ENCODE measurements at regions not wholly inside any gene's neighbourhood (a gene's known extent, or its start where the extent isn't known, plus 50 kb on each side); places are given as distances from the start of the nearest gene placed in this dataset.

- Mint-ChIP-seq H3K4me3 (ENCODE audit: unreplicated experiment) (no peak overlapping the region), H3K27ac (ENCODE audit: unreplicated experiment) (no peak overlapping the region), H3K36me3 (ENCODE audit: low read depth, unreplicated experiment) (no peaks in the 10 kb centered on the region), H3K9me3 (ENCODE audit: unreplicated experiment) (peaks cover 3% of the 10 kb centered on the region), H3K4me1 (ENCODE audit: low read depth, unreplicated experiment) (no peaks in the 10 kb centered on the region), H3K27me3 (ENCODE audit: low read depth, unreplicated experiment) (no peaks in the 10 kb centered on the region)
- H3K79me2 ChIP-seq (ENCODE audit: insufficient read depth, low read length): no peaks in the 10 kb centered on the region
- no peaks in the 10 kb centered on the region for H3K27me3 ChIP-seq (ENCODE audit: insufficient read depth, low read length)
- no peak overlapping the region for H3K27ac ChIP-seq (ENCODE audit: low read depth, low read length)
- no peak overlapping the region for H3K9ac ChIP-seq (ENCODE audit: low read length)
- no peaks in the 10 kb centered on the region for H3K36me3 ChIP-seq (ENCODE audit: insufficient read depth, low read length)
- no peak overlapping the region for H3K4me3 ChIP-seq (ENCODE audit: insufficient read depth, low read depth, low read length)
- DNase-seq (ENCODE audit: low read depth) (no peak), FAIRE-seq (no peak)
- no peak overlapping the region for H2AFZ ChIP-seq (ENCODE audit: low read depth, low read length)
- no peaks in the 10 kb centered on the region for H3K4me1 ChIP-seq (ENCODE audit: insufficient read depth, low read length)
- H4K20me1 ChIP-seq (ENCODE audit: insufficient read depth, low read length): no peaks in the 10 kb centered on the region
- no peaks in the 10 kb centered on the region for H3K9me3 ChIP-seq (ENCODE audit: insufficient read depth, low read depth, low read length)
- no peak for TF ChIP-seq CTCF (IDR thresholded peaks at IDR 0.05; ENCODE audit: insufficient read depth, low read depth, low read length)
- TF ChIP-seq EZH2 (IDR thresholded peaks at IDR 0.05; ENCODE audit: insufficient read depth, low read length): no peak
- H3K4me2 ChIP-seq (ENCODE audit: low read length): no peak overlapping the region
These were observed 361.1 kb upstream of the CCDC179 start for GRCh38 chr11:23221366-23221765.

DNA sequence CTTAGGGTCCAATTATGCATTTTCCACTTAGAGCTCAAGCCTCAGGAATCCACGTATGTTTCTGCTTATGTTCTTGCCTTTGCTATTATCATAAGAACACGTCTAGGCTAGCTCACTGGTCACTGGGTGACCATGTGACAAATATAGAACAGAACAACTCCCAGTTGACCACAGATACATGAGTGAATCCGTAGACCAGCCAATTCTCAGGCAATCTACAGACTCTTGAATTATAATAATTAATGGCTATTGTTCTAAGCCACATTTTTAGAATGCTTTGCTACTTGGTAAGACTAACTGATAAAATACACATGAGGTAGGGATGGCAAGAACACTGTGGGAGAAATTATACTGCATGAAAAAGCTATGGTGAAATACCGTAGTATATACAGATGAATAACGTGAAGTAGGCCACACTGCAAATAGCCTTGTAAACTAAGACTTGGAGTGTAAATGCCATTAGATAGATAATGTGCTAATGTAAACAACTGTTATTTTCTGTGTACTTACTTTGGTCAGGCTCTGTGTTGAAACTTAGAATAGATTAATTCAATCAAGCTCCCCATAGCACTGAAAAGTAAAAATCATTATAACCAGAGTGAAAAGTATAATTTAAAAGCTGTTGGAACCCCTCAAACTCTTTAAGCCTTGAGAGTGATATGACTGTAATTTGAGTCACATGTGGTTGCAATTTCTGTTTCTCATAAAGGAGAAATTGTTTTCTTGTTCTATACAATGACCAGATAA, 366.2 kb upstream of the CCDC179 start:
- peaks cover 2% of the 10 kb centered on the region for H3K27me3 Mint-ChIP-seq (ENCODE audit: low read depth, unreplicated experiment)
- Histone ChIP-seq H3K9me3 (ENCODE audit: insufficient read depth, low read depth, low read length) (no peaks in the 10 kb centered on the region), H3K4me2 (ENCODE audit: low read length) (no peak overlapping the region), H4K20me1 (ENCODE audit: insufficient read depth, low read length) (no peaks in the 10 kb centered on the region), H3K4me1 (ENCODE audit: insufficient read depth, low read length) (no peaks in the 10 kb centered on the region), H2AFZ (ENCODE audit: low read depth, low read length) (no peak overlapping the region), H3K27ac (ENCODE audit: low read depth, low read length) (no peak overlapping the region), H3K9ac (ENCODE audit: low read length) (no peak overlapping the region), H3K27me3 (ENCODE audit: insufficient read depth, low read length) (no peaks in the 10 kb centered on the region), H3K79me2 (ENCODE audit: insufficient read depth, low read length) (no peaks in the 10 kb centered on the region), H3K36me3 (ENCODE audit: insufficient read depth, low read length) (no peaks in the 10 kb centered on the region), H3K4me3 (ENCODE audit: insufficient read depth, low read depth, low read length) (no peak overlapping the region)
- H3K9me3 Mint-ChIP-seq (ENCODE audit: unreplicated experiment): no peaks in the 10 kb centered on the region
- no peak overlapping the region for H3K4me3 Mint-ChIP-seq (ENCODE audit: unreplicated experiment)
- TF ChIP-seq CTCF (IDR thresholded peaks at IDR 0.05; ENCODE audit: insufficient read depth, low read depth, low read length) (no peak), EZH2 (IDR thresholded peaks at IDR 0.05; ENCODE audit: insufficient read depth, low read length) (no peak)
- H3K27ac Mint-ChIP-seq (ENCODE audit: unreplicated experiment): no peak overlapping the region
- H3K36me3 Mint-ChIP-seq (ENCODE audit: low read depth, unreplicated experiment): no peaks in the 10 kb centered on the region
- H3K4me1 Mint-ChIP-seq (ENCODE audit: low read depth, unreplicated experiment): no peaks in the 10 kb centered on the region
- DNase-seq (ENCODE audit: low read depth) (peak; percentile 20), FAIRE-seq (no peak)

GRCh38 chr11:23227078-23227445, 366.8 kb upstream of the CCDC179 start:
- TF ChIP-seq EZH2 (IDR thresholded peaks at IDR 0.05; ENCODE audit: insufficient read depth, low read length) (no peak), CTCF (IDR thresholded peaks at IDR 0.05; ENCODE audit: insufficient read depth, low read depth, low read length) (no peak)
- Mint-ChIP-seq H3K36me3 (ENCODE audit: low read depth, unreplicated experiment) (no peaks in the 10 kb centered on the region), H3K4me3 (ENCODE audit: unreplicated experiment) (no peak overlapping the region), H3K9me3 (ENCODE audit: unreplicated experiment) (no peaks in the 10 kb centered on the region), H3K4me1 (ENCODE audit: low read depth, unreplicated experiment) (no peaks in the 10 kb centered on the region), H3K27me3 (ENCODE audit: low read depth, unreplicated experiment) (peaks cover 2% of the 10 kb centered on the region), H3K27ac (ENCODE audit: unreplicated experiment) (no peak overlapping the region)
- H3K4me3 ChIP-seq (ENCODE audit: insufficient read depth, low read depth, low read length): no peak overlapping the region
- no peak overlapping the region for H3K27ac ChIP-seq (ENCODE audit: low read depth, low read length)
- no peaks in the 10 kb centered on the region for H3K4me1 ChIP-seq (ENCODE audit: insufficient read depth, low read length)
- H3K9ac ChIP-seq (ENCODE audit: low read length): no peak overlapping the region
- no peaks in the 10 kb centered on the region for H3K79me2 ChIP-seq (ENCODE audit: insufficient read depth, low read length)
- FAIRE-seq: no peak
- H3K9me3 ChIP-seq (ENCODE audit: insufficient read depth, low read depth, low read length): no peaks in the 10 kb centered on the region
- no peak overlapping the region for H2AFZ ChIP-seq (ENCODE audit: low read depth, low read length)
- no peak for DNase-seq (ENCODE audit: low read depth)
- no peaks in the 10 kb centered on the region for H4K20me1 ChIP-seq (ENCODE audit: insufficient read depth, low read length)
- H3K36me3 ChIP-seq (ENCODE audit: insufficient read depth, low read length): no peaks in the 10 kb centered on the region
- no peaks in the 10 kb centered on the region for H3K27me3 ChIP-seq (ENCODE audit: insufficient read depth, low read length)
- no peak overlapping the region for H3K4me2 ChIP-seq (ENCODE audit: low read length)
